Suprapubic skin (tissue), 3 donors: ENCODE measurements at regions not wholly inside any gene's neighbourhood (a gene's known extent, or its start where the extent isn't known, plus 50 kb on each side); places are given as distances from the start of the nearest gene placed in this dataset.

Experiments
- POLR2A ChIP-seq, 2 donors: fragments of 450-650 bp; IDR thresholded peaks; one replicate each; pipeline ENCODE4 v1.6.1; 2017; ENCODE audit warnings: antibody characterized with exemption in 2 of 2, mild to moderate bottlenecking in 2 of 2, moderate library complexity in 2 of 2
- TF ChIP-seq, protein P1 (sequence below), 2 donors: fragments of 200-600 bp in 1 of 2; fragments of 450-650 bp in 1 of 2; sonication (generic) in 1 of 2; IDR thresholded peaks; one replicate each; pipeline ENCODE4 v1.5.1; 2016 to 2019; ENCODE audit warnings: antibody characterized with exemption in 2 of 2, mild to moderate bottlenecking in 1 of 2, moderate library complexity in 1 of 2

DNA sequence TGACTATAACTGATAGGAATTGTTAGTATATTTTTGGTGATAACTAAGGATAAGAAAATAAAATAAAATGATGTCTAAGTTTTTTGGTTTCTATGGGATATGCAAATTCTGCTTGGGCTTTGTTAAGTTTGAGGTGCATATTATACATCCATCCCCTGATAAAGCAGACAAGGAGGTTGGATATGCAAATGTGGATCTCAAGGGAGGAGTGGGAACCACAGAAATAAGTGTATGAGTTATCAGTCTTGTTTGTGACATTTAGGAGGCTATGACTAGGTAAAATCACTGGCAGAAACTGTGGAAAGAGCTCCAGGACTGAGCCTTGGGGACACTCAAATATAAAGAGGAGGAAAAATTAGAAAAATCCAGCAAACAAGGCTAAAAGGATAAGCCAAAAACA is 719.4 kb downstream of the RERGL start:
- TF ChIP-seq, protein P1, sequence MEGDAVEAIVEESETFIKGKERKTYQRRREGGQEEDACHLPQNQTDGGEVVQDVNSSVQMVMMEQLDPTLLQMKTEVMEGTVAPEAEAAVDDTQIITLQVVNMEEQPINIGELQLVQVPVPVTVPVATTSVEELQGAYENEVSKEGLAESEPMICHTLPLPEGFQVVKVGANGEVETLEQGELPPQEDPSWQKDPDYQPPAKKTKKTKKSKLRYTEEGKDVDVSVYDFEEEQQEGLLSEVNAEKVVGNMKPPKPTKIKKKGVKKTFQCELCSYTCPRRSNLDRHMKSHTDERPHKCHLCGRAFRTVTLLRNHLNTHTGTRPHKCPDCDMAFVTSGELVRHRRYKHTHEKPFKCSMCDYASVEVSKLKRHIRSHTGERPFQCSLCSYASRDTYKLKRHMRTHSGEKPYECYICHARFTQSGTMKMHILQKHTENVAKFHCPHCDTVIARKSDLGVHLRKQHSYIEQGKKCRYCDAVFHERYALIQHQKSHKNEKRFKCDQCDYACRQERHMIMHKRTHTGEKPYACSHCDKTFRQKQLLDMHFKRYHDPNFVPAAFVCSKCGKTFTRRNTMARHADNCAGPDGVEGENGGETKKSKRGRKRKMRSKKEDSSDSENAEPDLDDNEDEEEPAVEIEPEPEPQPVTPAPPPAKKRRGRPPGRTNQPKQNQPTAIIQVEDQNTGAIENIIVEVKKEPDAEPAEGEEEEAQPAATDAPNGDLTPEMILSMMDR (IDR thresholded peaks at IDR 0.05), result no peak
- no peak for TF ChIP-seq POLR2A (IDR thresholded peaks at IDR 0.05)
